Amygdala (tissue), 56 donors: ENCODE measurements at regions not wholly inside any gene's neighbourhood (a gene's known extent, or its start where the extent isn't known, plus 50 kb on each side); places are given as distances from the start of the nearest gene placed in this dataset.
"Not testable (repeated sequence)": the region's sequence is repeated elsewhere in the genome, so short reads cannot be mapped to it uniquely, and the experiment has no call there.

Experiments
- DNase-seq, 56 donors: peaks; one replicate each; lab custom pipeline; 2025; lab: John Stamatoyannopoulos, UW

- no peak for DNase-seq
These were observed 158.2 kb upstream of the ZFP64 start for GRCh38 chr20:52349806-52350205.

DNA sequence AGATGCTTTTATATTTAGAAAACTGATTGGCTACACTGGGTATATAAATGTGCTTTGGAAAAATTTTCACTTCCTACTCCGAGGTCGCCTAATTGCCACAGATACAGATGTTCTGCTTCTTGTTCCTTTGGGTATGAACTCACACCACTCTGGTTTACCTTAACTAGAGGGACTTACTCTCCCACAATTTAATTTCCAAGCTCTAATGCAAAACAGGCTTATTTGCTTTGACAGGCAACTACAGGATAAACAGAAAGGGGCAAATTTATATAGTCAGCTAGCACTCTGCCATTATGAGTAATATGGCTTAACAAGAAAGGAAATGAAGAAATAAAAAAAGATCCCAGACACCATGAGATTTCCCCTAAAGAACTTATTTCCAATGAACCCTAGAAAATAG is 156.9 kb upstream of the ZFP64 start:
- no peak for DNase-seq

DNA sequence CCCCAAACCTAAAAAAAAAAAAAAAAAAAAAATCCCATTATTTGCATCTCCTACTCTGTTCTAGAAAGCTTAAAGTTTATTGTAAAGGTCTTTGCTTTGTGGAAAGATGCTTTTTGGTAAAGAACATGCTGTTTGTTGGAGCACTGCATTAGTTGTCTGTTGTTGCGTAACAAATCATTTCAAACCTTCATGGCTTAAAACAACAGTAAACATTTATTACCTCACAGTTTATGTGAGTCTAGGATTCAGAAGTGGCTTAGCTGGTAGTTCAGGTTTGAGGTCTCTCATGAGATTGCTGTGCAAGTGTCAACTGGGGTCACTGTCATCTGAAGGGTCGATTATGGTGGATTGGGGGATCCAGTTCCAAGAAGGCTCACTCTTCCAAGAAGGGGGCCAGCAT is 155.2 kb upstream of the ZFP64 start:
- no peak for DNase-seq

DNA sequence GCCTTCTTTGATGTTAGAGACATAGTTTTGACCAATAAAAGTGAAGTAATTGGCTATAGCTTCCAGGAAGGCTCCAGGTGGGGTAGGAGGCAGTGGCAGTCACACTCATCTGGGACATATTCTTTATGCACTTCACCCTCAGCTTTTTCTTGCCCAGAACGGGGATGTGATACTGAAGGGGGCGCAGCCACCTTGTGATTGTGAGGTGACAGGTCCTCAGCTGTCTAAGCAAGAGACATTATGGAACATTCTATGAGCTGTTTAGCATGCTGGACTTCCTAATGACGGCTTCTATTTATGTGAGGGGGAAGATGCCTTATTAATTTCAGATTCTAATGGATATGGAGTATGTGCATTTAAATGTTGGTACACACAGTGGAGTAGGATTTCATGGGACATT is 151.3 kb upstream of the ZFP64 start:
- DNase-seq = no peak

- DNase-seq = no peak
These were observed 148.6 kb upstream of the ZFP64 start for GRCh38 chr20:52340036-52340634.

GRCh38 chr20:52332649-52333250 is 141.2 kb upstream of the ZFP64 start:
- DNase-seq = no peak

- no peak for DNase-seq
These were observed 140.7 kb upstream of the ZFP64 start for GRCh38 chr20:52332230-52332629.

- DNase-seq = no peak
These were observed 140.1 kb upstream of the ZFP64 start for GRCh38 chr20:52331655-52332054.

- no peak for DNase-seq
These were observed 129.8 kb upstream of the ZFP64 start for GRCh38 chr20:52321396-52321795.

- DNase-seq = no peak
These were observed 127.1 kb upstream of the ZFP64 start for GRCh38 chr20:52318651-52319050.

- peak in 19 of 56 donors; percentile 2 to 28 (median 14) for DNase-seq
These were observed 121.9 kb upstream of the ZFP64 start for GRCh38 chr20:52313341-52313963.

DNA sequence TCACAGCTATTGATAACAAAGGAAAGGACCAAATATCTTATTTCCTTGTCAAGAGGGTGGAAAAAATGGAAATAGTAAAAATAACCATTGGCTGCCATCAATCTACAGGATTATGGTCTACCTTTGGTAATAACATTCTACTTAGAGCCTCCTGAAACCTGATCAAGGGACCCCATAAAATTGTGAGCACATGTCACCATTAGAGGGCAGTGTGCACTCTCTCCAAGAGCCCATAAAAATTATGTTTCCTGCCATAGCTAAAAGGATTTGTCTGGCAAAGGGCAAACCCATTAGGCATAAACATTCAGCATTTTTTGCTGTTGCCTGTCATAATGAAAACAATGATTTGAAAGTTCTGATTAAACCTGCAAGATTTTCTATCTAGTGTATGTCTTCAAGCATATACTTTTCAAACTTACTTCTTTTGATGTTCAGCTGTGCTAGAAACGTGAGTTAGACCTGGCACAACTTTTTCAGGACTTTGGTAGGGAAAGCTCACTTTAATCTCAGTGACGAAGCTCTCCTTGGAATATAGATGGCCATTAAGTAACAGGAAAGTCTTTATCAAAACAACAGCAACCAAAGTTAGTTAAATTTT is 120.7 kb upstream of the ZFP64 start:
- peak in 10 of 56 donors; percentile 1 to 35 (median 8) for DNase-seq

DNA sequence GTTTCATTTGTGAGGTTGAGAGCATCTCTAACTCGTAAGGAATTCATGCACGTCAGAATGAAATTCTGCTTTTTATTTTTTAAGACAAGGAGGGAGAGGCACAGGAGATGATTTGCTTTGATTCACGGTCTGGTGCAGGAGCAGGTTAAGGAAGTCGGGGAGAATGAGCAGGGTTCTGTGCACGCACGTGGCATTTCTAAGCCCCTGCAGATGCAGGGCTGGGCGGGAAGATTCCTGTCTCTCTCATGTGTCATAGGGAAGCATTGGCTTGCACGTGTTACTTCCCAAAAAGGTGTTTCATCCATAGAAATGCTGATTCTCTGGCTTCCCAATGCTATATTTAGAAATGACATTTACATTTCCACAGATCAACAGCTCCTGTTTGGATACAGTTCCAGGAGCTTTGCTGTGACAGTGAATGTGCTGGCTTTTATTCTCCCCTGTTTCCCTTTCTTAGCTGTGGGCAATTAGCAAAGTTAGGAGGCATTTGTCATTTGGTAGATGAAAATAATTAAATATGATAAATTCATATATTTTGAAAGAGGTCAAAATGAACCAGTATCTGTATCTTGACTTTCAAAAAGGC is 119.7 kb upstream of the ZFP64 start:
- DNase-seq = no peak

GRCh38 chr20:52309181-52309580 is 117.6 kb upstream of the ZFP64 start:
- DNase-seq = no peak

DNA sequence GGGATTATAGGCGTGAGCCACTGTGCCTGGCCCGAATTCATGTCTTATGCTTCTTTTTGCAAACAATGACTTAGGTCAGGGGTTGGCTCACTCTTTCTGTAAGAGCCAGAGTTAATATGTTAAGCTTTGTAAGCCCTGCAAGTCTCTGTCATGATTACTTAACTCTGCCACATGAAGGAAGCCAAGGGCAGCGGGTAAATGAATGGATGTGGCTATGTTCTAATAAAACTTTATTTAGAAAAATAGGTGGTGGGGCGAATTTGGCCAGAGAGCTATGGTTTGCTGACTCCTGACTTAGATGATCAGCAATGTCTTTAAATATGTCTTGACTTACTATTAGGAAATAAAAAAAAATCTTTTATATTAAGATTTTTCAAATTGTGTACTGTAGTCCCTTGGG is 114.9 kb upstream of the ZFP64 start:
- no peak for DNase-seq

DNA sequence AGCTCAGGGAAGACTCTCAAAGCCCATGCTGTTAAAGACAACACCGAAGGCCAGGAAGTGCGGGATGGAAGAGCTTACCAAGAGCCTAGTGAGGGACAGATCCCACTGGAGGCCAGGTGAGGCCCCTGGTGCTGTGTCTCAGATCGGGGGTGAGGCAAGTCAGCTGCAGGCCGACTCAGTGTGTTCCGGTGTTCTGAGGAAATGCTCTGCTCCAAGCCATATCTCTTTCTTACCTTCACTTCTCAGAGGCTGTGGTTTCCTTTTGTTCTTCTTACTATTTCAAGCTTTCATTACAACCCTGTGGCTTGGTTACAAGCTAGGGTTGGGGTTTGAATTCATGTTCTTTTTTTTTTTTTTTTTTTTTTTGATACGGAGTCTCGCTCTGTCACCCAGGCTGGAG is 114.3 kb upstream of the ZFP64 start:
- DNase-seq = no peak

DNA sequence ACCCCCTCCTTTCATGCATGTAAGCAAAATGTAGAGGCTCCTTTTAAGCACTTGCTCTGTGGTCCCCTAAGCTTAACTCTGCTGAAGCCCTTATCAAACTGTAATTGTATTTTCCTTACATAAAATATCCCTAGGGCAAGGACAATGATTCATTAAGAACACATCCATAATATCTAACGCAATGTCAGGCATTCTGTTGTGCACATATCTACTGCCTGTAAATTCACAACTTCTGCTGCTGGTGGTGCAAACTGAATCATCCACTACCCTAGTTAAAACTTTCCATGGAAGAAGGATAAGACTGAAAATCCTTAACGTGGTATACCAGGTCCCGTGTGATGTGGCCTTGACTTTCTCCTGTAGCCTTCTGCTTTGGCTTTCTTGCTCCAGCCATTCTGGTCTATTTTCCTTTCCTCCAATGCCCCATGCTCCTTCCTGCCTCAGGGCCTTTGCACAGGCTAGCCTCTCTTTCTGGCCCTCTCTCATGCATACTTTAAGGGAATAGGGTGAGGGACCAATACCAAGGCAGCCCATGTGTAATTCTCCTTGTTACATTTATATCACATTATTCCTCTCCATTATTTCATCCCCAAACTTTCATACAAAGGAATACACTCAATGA is 113.6 kb upstream of the ZFP64 start:
- DNase-seq = no peak

DNA sequence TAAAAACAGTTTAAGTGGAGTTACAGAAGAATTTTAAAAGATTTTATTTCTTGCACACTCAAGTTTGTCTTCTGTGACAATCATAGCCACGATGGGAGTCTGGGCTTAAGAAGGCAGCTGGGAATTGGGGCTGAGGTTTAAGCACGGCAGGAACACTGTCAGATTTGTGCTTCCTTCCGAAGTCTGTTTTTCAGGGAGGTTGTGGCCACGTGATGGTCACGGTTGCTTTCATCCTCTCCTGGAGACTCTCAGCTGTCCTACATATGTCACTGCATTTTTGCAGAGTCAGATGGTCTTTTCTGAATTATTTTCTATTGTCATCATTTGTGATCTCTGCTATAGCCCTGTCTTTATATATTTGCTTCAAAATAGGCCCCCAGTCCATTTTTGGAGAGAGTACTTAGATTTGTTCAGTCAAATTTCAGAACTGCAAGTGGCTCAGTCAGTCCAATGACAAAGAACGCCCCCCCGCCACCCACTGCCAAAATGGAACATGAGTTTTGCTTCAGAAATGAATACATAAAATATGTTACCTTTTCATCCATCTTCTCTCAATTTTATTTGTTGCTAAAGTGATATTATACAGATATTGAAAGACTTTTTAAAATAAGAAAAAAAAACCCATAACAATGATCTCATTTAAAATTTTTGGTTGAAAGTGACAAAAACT is 111.8 kb upstream of the ZFP64 start:
- DNase-seq = peak in 1 of 56 donors; percentile 6

- DNase-seq = no peak
These were observed 111.2 kb upstream of the ZFP64 start for GRCh38 chr20:52302736-52303135.

GRCh38 chr20:52302051-52302450 is 110.5 kb upstream of the ZFP64 start:
- DNase-seq = not testable (repeated sequence)
